ENCODE measurements at regions not wholly inside any gene's neighbourhood (a gene's known extent, or its start where the extent isn't known, plus 50 kb on each side); places are given as distances from the start of the nearest gene placed in this dataset.

DNA sequence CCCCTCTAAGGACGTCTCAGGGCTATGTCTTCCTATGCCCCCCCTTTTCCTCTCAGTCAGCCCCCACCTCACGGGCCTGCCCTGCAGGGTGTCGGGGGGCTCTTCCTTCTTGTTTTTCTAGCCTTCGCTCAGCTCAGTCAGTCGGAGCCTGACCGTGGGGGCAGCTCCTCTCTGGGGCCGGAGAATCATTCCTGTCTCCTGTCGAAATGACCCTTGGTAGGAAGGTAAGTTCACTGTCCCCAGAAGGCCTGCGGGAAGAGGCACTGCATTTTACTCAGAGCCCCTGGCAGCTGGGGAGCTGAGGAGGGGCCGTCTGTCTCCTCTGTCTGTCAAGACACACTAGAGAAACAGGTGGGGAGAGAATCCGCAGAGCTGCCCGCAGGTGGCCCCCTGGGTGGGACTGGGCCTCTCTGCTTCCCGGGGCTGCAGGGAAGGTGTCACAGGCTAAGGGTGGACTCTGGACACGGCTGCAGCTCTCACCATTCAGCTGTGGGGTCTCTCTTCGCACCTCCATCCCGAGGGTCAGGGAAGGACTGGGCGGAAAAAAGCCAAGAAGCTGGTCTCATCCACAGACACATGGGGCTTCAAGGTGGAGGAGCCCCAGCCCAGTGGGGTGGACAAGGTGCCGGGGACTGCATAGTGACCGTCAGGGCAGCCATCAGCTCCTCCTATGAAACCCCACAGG is 112.8 kb upstream of the TNRC6C start:
- Histone ChIP-seq H3K36me3 (ENCODE audit: control insufficient read depth, insufficient read depth, low read length) (no peaks in the 10 kb centered on the region), H3K4me3 (ENCODE audit: low read depth, low read length) (no peak overlapping the region), H3K27me3 (ENCODE audit: control insufficient read depth, insufficient read depth, low read length) (no peaks in the 10 kb centered on the region)
- TF ChIP-seq, protein P1, sequence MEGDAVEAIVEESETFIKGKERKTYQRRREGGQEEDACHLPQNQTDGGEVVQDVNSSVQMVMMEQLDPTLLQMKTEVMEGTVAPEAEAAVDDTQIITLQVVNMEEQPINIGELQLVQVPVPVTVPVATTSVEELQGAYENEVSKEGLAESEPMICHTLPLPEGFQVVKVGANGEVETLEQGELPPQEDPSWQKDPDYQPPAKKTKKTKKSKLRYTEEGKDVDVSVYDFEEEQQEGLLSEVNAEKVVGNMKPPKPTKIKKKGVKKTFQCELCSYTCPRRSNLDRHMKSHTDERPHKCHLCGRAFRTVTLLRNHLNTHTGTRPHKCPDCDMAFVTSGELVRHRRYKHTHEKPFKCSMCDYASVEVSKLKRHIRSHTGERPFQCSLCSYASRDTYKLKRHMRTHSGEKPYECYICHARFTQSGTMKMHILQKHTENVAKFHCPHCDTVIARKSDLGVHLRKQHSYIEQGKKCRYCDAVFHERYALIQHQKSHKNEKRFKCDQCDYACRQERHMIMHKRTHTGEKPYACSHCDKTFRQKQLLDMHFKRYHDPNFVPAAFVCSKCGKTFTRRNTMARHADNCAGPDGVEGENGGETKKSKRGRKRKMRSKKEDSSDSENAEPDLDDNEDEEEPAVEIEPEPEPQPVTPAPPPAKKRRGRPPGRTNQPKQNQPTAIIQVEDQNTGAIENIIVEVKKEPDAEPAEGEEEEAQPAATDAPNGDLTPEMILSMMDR (IDR thresholded peaks at IDR 0.05; ENCODE audit: insufficient read depth, low read length, severe bottlenecking), result no peak
- FAIRE-seq, result no peak
- DNase-seq (ENCODE audit: low read depth), result no peak

DNA sequence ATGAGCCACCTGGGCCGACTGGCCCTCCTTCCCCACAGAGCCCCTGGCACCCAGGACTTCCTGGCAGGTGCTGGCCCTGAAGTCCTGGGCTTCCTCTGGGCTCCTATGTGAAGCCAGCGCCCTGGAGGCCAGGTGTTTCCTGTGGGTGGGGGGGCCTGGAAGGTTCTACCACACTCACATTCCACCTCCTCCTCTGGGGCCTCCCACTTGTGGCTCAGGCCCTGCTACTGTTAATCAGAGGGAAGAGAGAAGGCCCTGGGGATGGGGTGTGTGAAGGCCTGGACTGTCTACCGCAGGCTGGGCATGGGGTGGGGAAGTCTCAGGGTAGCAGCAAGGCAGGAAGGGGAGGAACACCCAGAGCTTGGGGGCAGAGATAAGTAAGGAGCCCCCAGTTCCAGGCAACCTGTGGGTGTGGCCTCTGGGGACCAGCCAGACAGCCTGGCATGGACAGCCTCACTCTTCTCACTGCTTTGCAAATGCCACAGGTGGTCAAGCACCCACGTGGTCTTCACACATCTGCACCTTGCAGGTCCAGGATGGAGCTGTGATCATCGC is 111.9 kb upstream of the TNRC6C start:
- no peak overlapping the region for H3K4me3 ChIP-seq (ENCODE audit: low read depth, low read length)
- H3K36me3 ChIP-seq (ENCODE audit: control insufficient read depth, insufficient read depth, low read length), result no peaks in the 10 kb centered on the region
- TF ChIP-seq, protein P1 (IDR thresholded peaks at IDR 0.05; ENCODE audit: insufficient read depth, low read length, severe bottlenecking), result no peak
- DNase-seq (ENCODE audit: low read depth), result no peak
- no peaks in the 10 kb centered on the region for H3K27me3 ChIP-seq (ENCODE audit: control insufficient read depth, insufficient read depth, low read length)
- FAIRE-seq, result no peak

DNA sequence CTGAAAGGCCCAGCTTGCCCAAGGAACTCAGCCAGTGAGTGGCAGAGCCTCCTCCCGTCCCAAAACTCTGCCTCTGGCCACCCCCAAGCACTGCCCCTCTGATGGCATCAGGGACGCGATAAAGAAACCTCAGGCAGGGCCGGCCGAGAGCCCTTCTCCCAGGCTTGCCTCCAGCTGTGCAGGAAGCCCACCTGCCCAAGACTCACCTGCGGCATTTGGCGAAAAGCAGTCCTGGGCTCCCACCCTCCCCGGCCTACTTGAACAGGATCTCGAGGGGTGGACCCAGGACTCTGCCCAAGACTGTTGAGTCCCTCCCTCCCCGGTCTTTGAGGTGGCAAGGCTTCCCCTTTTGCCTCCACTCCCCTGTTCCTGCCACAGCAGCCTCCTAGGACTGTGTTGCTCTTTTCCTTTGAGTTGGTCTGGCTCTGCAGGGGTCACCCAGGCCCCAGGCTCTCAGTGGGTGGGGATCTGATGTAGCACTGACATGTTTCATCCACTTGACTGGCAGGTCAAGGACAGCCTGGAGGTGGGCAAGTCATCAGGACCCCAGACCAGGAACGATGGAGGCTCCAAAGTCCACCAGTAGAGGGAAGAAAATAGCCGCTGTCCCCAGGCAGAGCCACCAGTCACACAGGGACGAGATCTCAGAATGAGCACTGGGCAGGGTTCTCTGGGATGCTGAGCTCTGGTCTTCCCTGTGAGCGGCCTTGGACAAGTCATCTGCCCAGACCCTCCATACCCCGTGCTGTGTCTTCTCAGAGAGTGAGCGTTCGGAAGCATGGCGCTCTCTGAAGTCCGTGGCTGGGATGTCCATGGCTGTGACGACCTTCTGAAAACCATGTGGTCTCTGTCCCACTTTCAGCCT is 111.0 kb upstream of the TNRC6C start:
- Histone ChIP-seq H3K27me3 (ENCODE audit: control insufficient read depth, insufficient read depth, low read length) (no peaks in the 10 kb centered on the region), H3K36me3 (ENCODE audit: control insufficient read depth, insufficient read depth, low read length) (no peaks in the 10 kb centered on the region), H3K4me3 (ENCODE audit: low read depth, low read length) (no peak overlapping the region)
- DNase-seq (ENCODE audit: low read depth) (no peak), FAIRE-seq (no peak)
- TF ChIP-seq, protein P1 (IDR thresholded peaks at IDR 0.05; ENCODE audit: insufficient read depth, low read length, severe bottlenecking), result no peak

DNA sequence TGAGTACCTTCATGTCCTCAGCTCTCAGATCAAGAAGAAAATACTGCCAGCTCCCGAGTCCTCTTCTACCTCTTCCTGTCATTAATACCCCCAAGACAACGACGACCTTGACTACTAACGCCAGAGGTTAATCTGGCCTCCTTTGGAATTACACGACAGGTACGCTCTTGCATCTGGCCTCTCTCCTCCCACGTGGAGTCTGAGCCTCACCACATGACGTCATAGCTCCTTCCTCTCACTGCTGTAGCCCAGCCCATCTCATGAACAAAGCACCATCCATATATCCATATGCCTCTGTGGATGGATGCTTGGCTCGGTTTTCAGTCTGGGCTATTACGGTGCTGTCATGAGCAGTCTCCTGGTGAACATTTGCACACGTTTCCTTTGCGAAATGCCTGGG is 110.2 kb upstream of the TNRC6C start:
- Histone ChIP-seq H3K27me3 (ENCODE audit: control insufficient read depth, insufficient read depth, low read length) (no peaks in the 10 kb centered on the region), H3K4me3 (ENCODE audit: low read depth, low read length) (no peak overlapping the region), H3K36me3 (ENCODE audit: control insufficient read depth, insufficient read depth, low read length) (no peaks in the 10 kb centered on the region)
- TF ChIP-seq, protein P1 (IDR thresholded peaks at IDR 0.05; ENCODE audit: insufficient read depth, low read length, severe bottlenecking), result no peak
- FAIRE-seq, result no peak
- DNase-seq (ENCODE audit: low read depth), result no peak

DNA sequence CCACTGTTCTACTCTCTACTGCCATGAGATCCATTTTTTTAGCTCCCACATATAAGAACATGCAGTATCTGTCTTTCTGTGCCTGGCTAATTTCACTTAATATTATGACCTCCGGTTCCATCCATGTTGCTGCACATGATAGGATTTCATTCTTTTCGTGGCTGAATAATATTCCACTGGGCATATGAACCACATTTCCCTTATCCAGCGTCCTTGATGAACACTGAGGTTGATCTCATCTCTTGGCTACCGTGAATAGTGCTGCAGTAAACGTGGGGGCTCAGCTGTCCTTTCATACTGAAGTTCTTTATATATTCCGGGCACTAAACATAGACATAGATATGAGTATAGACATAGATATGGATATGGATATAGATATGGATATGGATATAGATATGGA is 109.3 kb upstream of the TNRC6C start:
- no peak for DNase-seq (ENCODE audit: low read depth)
- TF ChIP-seq, protein P1 (IDR thresholded peaks at IDR 0.05; ENCODE audit: insufficient read depth, low read length, severe bottlenecking), result no peak
- no peak for FAIRE-seq
- H3K4me3 ChIP-seq (ENCODE audit: low read depth, low read length), result no peak overlapping the region
- H3K36me3 ChIP-seq (ENCODE audit: control insufficient read depth, insufficient read depth, low read length), result no peaks in the 10 kb centered on the region
- no peaks in the 10 kb centered on the region for H3K27me3 ChIP-seq (ENCODE audit: control insufficient read depth, insufficient read depth, low read length)

Data from bronchial epithelial cell (primary cell).